CD14-positive monocyte (primary cell): ENCODE measurements at regions not wholly inside any gene's neighbourhood (a gene's known extent, or its start where the extent isn't known, plus 50 kb on each side); places are given as distances from the start of the nearest gene placed in this dataset.

Experiments
- DNase-seq, 3 donors: peaks; one replicate each; pipeline ENCODE4 v3.0.0-alpha.2; 2011 to 2022
- H2AFZ ChIP-seq: 2 replicates; pipeline ENCODE4 v1.6.0; 2012; ENCODE audit warnings: mild to moderate bottlenecking, low read depth, low read length, inconsistent platforms; ENCODE audit not compliant: insufficient read depth, poor library complexity, severe bottlenecking
- H3K27ac ChIP-seq, 2 donors: 1 replicate in 1 of 2; 2 replicates in 1 of 2; pipeline ENCODE4 v1.5.1; 2012 to 2013; ENCODE audit warnings: low read length in 2 of 2, control low read depth in 1 of 2, inconsistent platforms in 1 of 2, low read depth in 1 of 2, mild to moderate bottlenecking in 1 of 2
- H3K27me3 ChIP-seq, 2 donors: one replicate each; pipeline versions ENCODE4 v1.6.0 to v1.6.1; 2011 to 2013; ENCODE audit warnings: low read length in 2 of 2; ENCODE audit not compliant: control insufficient read depth in 2 of 2, insufficient read depth in 2 of 2
- H3K36me3 ChIP-seq, 2 donors: replicated peaks in 1 of 2; 1 replicate in 1 of 2; 2 replicates in 1 of 2; pipeline versions ENCODE4 v1.5.1 to v1.6.1; 2012 to 2013; ENCODE audit warnings: low read length in 2 of 2, control low read depth in 1 of 2, inconsistent platforms in 1 of 2, mild to moderate bottlenecking in 1 of 2; ENCODE audit not compliant: insufficient read depth in 2 of 2, control insufficient read depth in 1 of 2
- H3K4me1 ChIP-seq, 2 donors: 1 replicate in 1 of 2; 2 replicates in 1 of 2; pipeline versions ENCODE4 v1.5.1 to v1.6.1; 2012 to 2013; ENCODE audit warnings: low read length in 2 of 2, control low read depth in 1 of 2, inconsistent platforms in 1 of 2, mild to moderate bottlenecking in 1 of 2, moderate library complexity in 1 of 2; ENCODE audit not compliant: insufficient read depth in 2 of 2, control insufficient read depth in 1 of 2
- H3K4me2 ChIP-seq: replicated peaks from 2 replicates; pipeline ENCODE3; 2012; ENCODE audit warnings: low read length, moderate library complexity, mild to moderate bottlenecking; ENCODE audit not compliant: poor library complexity, severe bottlenecking; ENCODE audit errors: extremely low read depth
- H3K4me3 ChIP-seq, 3 experiments: fragments of 200-600 bp in 1 of 3; sonication (generic) in 1 of 3; replicated peaks in 1 of 3; 1 replicate in 2 of 3; 2 replicates in 1 of 3; pipeline ENCODE4 v1.5.1; 2011 to 2013; ENCODE audit warnings: low read length in 3 of 3, mild to moderate bottlenecking in 3 of 3, control low read depth in 2 of 3, low read depth in 2 of 3, inconsistent platforms in 1 of 3, moderate library complexity in 1 of 3
- H3K79me2 ChIP-seq: 2 replicates; pipeline ENCODE4 v1.6.0; 2012; ENCODE audit warnings: mild to moderate bottlenecking, control low read depth, inconsistent platforms, low read length, moderate library complexity; ENCODE audit not compliant: insufficient read depth
- H3K9ac ChIP-seq: 2 replicates; pipeline ENCODE4 v1.6.0; 2017; ENCODE audit warnings: low read length, mild to moderate bottlenecking; ENCODE audit not compliant: insufficient read depth, poor library complexity, severe bottlenecking
- H3K9me3 ChIP-seq, 2 donors: replicated peaks in 1 of 2; 1 replicate in 1 of 2; 2 replicates in 1 of 2; pipeline versions ENCODE4 v1.5.1 to v1.6.1; 2012 to 2013; ENCODE audit warnings: low read length in 2 of 2, control low read depth in 1 of 2; ENCODE audit not compliant: control insufficient read depth in 1 of 2, insufficient read depth in 1 of 2
- H4K20me1 ChIP-seq: 2 replicates; pipeline ENCODE4 v1.6.0; 2012; ENCODE audit warnings: mild to moderate bottlenecking, low read length, control low read depth, moderate library complexity; ENCODE audit not compliant: insufficient read depth
- H3K27ac Mint-ChIP-seq, 7 donors: one replicate each; pipeline ENCODE4 v1.8.0; 2020; ENCODE audit warnings: mild to moderate bottlenecking in 7 of 7, mixed read lengths in 7 of 7, moderate library complexity in 6 of 7, inconsistent platforms in 2 of 7
- H3K27me3 Mint-ChIP-seq, 3 donors: one replicate each; pipeline ENCODE4 v1.8.0; 2021 to 2022; ENCODE audit warnings: low read depth in 3 of 3, mild to moderate bottlenecking in 3 of 3, mixed read lengths in 3 of 3, moderate library complexity in 3 of 3, inconsistent platforms in 1 of 3
- H3K36me3 Mint-ChIP-seq, 2 donors: one replicate each; pipeline ENCODE4 v1.8.0; 2020; ENCODE audit warnings: mixed read lengths in 2 of 2, inconsistent platforms in 1 of 2, mild to moderate bottlenecking in 1 of 2
- H3K4me1 Mint-ChIP-seq: one replicate; pipeline ENCODE4 v1.8.0; 2020; ENCODE audit warnings: mild to moderate bottlenecking, mixed read lengths
- H3K4me3 Mint-ChIP-seq, 2 donors: one replicate each; pipeline ENCODE4 v1.8.0; 2020; ENCODE audit warnings: mild to moderate bottlenecking in 2 of 2, mixed read lengths in 2 of 2, moderate library complexity in 1 of 2
- H3K9me3 Mint-ChIP-seq, 7 donors: one replicate each; pipeline ENCODE4 v1.8.0; 2020 to 2022; ENCODE audit warnings: mixed read lengths in 7 of 7, mild to moderate bottlenecking in 6 of 7, moderate library complexity in 6 of 7, inconsistent platforms in 2 of 7
- WGBS: methylation state at CpG from one replicate; pipeline ENCODE4 v1.1.5; 2013; ENCODE audit warnings: missing lambda C conversion rate; ENCODE audit not compliant: insufficient coverage; 5-methylcytosine and 5-hydroxymethylcytosine counted together
- intact Hi-C, 2 donors: fragments of 100-400 bp; cut with micrococcal nuclease; formaldehyde crosslinking; loops; one replicate each; pipeline versions ENCODE4 v1.15.0 to v1.15.1; 2023
- TF ChIP-seq, protein P1 (sequence below): fragments of 200-600 bp; IDR thresholded peaks from one replicate; pipeline ENCODE4 v1.8.0; 2022; ENCODE audit warnings: antibody characterized with exemption, mild to moderate bottlenecking

DNA sequence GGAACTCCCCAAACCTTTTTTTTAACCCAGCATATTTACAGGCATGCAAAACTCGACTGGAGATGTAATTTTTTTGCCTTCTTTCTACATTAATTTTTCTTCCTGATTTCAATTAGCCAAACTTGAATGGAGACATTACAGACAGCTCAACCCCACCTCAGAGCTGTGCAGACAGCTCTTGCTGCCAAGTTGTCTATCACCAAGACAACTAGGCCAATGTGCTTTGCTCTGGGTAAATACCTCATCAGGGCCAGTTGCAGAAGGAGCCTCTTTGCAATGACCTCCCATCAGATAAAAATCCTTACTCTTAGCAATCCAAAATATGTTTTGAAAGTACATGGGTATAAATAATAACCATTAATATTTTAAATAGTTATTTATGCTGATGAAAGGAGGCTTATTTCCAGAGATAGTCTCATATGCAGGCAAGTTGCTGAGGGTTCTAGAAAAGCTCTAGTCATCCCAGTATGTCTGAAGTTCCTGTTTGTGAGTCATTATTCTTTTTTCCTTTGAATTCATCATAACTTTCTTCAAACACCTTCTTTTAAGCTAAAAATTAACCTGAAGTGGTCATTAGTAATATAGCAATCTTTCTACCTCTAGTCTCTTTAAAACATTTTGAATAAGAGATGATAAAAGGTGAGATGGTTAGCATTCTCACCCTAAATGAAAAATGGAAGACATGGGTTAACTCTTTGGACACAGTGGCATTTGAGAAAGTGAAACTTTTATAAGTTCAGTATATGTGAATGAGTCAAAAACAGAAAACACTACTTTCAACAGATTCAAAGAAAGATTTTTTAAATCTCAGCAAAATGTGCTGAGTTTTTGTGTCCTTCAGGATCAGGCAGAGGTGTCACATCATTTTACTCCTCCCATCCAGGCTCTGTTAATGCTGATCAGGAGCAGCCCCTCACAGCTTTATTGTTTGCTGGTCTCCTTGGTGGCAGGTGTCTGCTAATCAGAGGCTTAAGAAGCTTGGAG lies 475.5 kb upstream of the FGF16 start:
- DNase-seq, result no peak
- no peak overlapping the region for H3K27ac ChIP-seq
- H3K4me1 ChIP-seq, result no peaks in the 10 kb centered on the region
- H3K4me1 Mint-ChIP-seq, result no peaks in the 10 kb centered on the region
- no peaks in the 10 kb centered on the region for H3K27me3 ChIP-seq
- no peak overlapping the region for H3K9ac ChIP-seq
- H4K20me1 ChIP-seq, result no peaks in the 10 kb centered on the region
- no peaks in the 10 kb centered on the region for H3K79me2 ChIP-seq
- H3K9me3 Mint-ChIP-seq, result peaks cover 0 to 3% (median 0%) of the 10 kb centered on the region in 7 donors
- H3K4me2 ChIP-seq, result no peak overlapping the region
- no peaks in the 10 kb centered on the region for H3K36me3 Mint-ChIP-seq
- peaks cover 0 to 4% (median 0%) of the 10 kb centered on the region in 3 donors for H3K27me3 Mint-ChIP-seq
- intact Hi-C loops, result no loop called here
- WGBS, result no CpG with 5 or more reads among the region's 1 CpG
- no peak overlapping the region for H3K27ac Mint-ChIP-seq
- H3K9me3 ChIP-seq, result no peaks in the 10 kb centered on the region
- no peak overlapping the region for H3K4me3 Mint-ChIP-seq
- H2AFZ ChIP-seq, result no peak overlapping the region
- TF ChIP-seq, protein P1, sequence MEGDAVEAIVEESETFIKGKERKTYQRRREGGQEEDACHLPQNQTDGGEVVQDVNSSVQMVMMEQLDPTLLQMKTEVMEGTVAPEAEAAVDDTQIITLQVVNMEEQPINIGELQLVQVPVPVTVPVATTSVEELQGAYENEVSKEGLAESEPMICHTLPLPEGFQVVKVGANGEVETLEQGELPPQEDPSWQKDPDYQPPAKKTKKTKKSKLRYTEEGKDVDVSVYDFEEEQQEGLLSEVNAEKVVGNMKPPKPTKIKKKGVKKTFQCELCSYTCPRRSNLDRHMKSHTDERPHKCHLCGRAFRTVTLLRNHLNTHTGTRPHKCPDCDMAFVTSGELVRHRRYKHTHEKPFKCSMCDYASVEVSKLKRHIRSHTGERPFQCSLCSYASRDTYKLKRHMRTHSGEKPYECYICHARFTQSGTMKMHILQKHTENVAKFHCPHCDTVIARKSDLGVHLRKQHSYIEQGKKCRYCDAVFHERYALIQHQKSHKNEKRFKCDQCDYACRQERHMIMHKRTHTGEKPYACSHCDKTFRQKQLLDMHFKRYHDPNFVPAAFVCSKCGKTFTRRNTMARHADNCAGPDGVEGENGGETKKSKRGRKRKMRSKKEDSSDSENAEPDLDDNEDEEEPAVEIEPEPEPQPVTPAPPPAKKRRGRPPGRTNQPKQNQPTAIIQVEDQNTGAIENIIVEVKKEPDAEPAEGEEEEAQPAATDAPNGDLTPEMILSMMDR, result no peak
- no peaks in the 10 kb centered on the region for H3K36me3 ChIP-seq
- H3K4me3 ChIP-seq, result no peak overlapping the region

DNA sequence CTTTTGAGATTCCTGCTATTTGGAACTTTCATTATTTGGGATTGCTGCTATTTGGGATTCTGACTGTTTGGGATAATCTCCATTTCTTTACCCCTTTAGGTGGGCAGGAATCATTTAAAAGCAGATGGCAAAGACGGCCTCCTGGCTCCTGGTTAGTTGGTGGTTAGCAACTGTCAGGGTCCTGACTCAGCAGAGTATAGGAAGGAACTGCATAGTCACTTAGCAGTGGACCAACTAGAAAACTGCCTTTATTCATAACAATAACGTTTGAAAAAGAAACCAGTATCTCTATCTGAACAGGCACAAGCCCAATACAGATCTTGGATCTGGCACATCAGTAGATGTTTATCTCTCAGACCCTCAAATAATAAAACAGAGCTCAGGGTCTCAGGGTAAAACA lies 469.7 kb upstream of the FGF16 start:
- H3K36me3 Mint-ChIP-seq, result no peaks in the 10 kb centered on the region
- Histone ChIP-seq H4K20me1 (no peaks in the 10 kb centered on the region), H3K27me3 (no peaks in the 10 kb centered on the region), H2AFZ (no peak overlapping the region), H3K9ac (no peak overlapping the region), H3K4me2 (no peak overlapping the region), H3K9me3 (no peaks in the 10 kb centered on the region), H3K4me3 (no peak overlapping the region), H3K4me1 (no peaks in the 10 kb centered on the region), H3K36me3 (no peaks in the 10 kb centered on the region), H3K79me2 (no peaks in the 10 kb centered on the region), H3K27ac (no peak overlapping the region)
- TF ChIP-seq, protein P1, result no peak
- peaks cover 0 to 7% (median 0%) of the 10 kb centered on the region in 3 donors for H3K27me3 Mint-ChIP-seq
- no CpG with 5 or more reads among the region's 2 CpGs for WGBS
- no peak overlapping the region for H3K27ac Mint-ChIP-seq
- intact Hi-C loops, result no loop called here
- no peak for DNase-seq
- H3K9me3 Mint-ChIP-seq, result peaks cover 3 to 13% (median 4%) of the 10 kb centered on the region in 7 donors
- H3K4me1 Mint-ChIP-seq, result peaks cover 3% of the 10 kb centered on the region
- H3K4me3 Mint-ChIP-seq, result no peak overlapping the region
